ENCODE measurements at regions not wholly inside any gene's neighbourhood (a gene's known extent, or its start where the extent isn't known, plus 50 kb on each side); places are given as distances from the start of the nearest gene placed in this dataset.

GRCh38 chr15:85307687-85308045 lies 72.7 kb upstream of the AKAP13 start:
- no peak for DNase-seq

GRCh38 chr15:85311647-85312046 lies 68.8 kb upstream of the AKAP13 start:
- DNase-seq, result no peak

- no peak for DNase-seq
These were observed 67.9 kb upstream of the AKAP13 start for GRCh38 chr15:85312486-85312885.

DNA sequence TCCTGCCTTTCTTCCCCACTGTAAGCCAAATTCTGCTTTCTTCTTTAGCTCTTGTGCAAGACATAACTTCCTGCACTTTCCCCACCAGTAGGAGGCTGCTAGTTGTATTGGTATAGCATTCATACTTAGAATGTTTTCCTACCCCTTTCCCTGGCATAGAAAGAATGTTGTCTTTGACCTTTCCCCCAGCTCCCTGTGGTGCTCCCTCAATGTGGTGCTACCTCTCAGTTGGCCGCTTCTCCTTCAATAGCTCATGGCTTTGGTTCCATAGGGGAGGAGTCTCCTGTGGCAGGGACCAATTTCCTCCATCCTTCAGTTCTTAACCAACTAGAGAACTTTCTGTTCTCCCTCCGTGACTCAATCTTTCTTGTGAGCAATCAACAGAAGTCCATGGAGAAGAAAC lies 67.5 kb upstream of the AKAP13 start:
- no peak for DNase-seq

- no peak for DNase-seq
These were observed 67.1 kb upstream of the AKAP13 start for GRCh38 chr15:85313339-85313738.

GRCh38 chr15:85314146-85314545 lies 66.3 kb upstream of the AKAP13 start:
- DNase-seq, result no peak

DNA sequence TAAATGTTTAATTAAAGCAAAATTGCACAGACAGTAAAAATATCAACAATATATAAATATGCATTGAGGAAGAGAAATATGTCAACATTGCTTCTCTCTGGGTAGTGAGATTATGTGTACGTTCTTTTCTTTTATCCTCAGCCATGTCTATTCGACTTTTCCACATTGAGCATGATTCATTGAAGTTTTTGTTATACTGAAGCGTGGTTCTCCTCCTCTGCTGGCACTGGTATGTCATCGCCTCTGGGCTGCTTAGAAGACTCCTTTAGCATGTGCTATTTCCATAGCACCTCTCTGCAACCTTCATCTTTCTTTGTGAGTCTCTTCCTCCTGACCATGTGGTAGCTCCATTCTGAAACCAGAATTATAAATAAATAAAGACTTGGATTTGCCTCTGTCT lies 65.8 kb upstream of the AKAP13 start:
- no peak for DNase-seq

DNA sequence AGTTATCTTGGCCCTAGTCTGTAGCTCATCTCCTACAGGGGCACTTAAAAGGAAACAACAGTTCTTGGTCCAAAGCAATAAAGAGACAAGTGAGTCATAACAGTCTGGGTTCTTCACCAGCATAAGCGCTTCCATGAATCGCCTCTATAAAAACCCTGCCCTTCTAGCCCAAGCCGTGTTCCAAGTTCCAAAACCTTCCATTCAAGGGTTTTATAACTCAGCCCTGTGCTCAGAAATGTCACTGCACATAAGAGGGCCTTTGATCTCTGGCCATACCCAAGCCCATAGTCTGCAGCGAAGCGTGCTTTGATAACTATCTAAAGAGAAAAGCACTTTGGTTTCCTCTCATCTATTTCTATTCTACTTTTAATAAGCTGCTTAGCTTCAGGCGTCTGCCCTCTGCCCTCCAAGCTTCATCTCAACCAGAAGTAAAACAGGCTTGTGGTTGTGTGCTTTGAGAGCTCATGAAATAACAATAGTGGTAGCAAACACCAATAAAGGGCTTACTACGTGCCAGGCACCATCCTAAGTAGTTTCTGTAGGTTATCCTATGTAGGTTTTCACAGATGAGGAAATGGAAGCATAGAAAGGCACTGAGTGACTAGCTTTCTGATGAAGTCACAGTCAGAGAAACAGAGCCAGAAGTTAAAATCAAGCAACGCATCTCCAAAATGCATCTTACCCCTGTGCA lies 64.0 kb upstream of the AKAP13 start:
- no peak for DNase-seq

GRCh38 chr15:85318048-85318731 lies 62.2 kb upstream of the AKAP13 start:
- peak in 1 of 3 donors; percentile 75 for DNase-seq

DNA sequence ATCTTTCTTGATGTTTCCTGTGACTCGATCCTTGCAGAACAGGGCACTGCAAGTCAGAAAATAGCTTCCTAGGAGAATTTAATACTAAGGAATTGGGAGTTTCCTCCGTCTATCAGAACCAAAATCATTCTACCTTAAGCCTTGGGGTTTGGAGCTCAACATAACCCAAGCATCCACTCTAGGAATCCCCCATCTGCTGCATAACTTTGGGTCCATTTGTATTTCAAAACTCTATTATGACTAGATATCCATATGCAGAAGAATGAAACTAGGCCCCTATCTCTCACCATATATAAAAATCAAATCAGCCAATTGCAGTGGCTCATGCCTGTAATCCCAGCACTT lies 61.7 kb upstream of the AKAP13 start:
- DNase-seq, result no peak

GRCh38 chr15:85324202-85324601 lies 56.2 kb upstream of the AKAP13 start:
- no peak for DNase-seq

- DNase-seq, result peak in 1 of 3 donors; percentile 56
These were observed 54.6 kb upstream of the AKAP13 start for GRCh38 chr15:85325834-85326233.

- peak in 1 of 3 donors; percentile 49 for DNase-seq
These were observed 54.1 kb upstream of the AKAP13 start for GRCh38 chr15:85326291-85326690.

DNA sequence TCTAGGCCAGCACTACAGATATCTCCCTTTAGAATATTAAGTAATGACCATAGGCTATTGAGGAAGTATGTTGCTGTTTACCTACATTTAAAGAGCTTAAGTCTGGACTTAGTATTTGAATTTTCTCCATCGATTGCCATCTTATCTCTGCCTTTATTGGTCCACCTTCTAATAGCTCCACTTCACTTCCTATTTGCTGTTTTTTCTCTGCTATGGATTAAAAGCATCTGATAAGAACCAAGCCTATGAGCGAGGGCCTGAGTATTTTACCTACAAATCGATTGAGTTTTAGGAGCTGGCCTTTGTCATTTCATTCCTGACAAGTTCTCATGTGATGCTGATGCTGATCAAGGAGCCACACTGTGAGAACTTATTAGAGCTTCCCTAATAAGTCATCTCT lies 52.6 kb upstream of the AKAP13 start:
- DNase-seq, result no peak

DNA sequence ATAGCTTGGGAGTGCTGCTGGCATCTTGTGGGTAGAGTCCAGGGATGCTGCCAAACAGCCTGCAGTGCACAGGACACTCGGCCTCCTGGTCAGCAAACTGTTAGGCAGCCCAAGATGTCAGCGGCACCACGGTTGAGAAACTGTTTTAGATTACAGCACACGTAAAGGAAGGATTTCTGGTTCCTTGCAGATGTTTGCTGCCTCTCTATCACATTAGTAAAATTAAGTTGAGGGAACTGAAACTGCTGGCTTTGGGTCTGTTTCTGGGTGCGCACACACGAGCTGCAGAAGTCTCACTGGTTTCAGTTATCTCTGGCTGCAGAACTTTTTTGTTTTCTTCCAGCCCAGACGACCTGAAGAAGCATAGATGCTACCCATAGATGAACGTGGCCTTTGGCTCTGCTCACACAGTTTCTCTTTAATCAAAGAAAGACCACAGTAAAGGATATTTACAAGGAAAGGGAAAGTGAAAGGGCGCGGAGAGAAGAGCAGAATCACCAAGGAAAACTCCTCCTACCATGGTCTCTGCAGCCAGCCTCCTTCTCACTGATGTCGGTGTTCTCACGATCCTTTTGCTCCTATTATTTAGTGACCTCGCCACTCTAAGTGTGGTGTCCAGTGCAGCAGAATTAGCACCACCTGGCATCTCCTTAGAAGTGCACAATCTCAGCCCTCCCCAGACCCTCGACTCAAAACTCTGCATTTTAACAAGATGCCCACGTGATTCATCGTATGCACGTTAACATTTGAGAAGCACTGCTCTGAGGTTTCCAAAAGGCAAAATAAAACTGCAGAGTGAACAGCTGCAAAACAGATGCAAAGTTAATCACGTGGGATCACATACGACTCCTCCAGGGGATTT lies 50.6 kb upstream of the AKAP13 start:
- DNase-seq, result peak; percentile 68 to 94 (median 75)

Data from muscle of back (tissue), 3 donors.